ENCODE measurements at regions not wholly inside any gene's neighbourhood (a gene's known extent, or its start where the extent isn't known, plus 50 kb on each side); places are given as distances from the start of the nearest gene placed in this dataset.

- TF ChIP-seq, protein P1, sequence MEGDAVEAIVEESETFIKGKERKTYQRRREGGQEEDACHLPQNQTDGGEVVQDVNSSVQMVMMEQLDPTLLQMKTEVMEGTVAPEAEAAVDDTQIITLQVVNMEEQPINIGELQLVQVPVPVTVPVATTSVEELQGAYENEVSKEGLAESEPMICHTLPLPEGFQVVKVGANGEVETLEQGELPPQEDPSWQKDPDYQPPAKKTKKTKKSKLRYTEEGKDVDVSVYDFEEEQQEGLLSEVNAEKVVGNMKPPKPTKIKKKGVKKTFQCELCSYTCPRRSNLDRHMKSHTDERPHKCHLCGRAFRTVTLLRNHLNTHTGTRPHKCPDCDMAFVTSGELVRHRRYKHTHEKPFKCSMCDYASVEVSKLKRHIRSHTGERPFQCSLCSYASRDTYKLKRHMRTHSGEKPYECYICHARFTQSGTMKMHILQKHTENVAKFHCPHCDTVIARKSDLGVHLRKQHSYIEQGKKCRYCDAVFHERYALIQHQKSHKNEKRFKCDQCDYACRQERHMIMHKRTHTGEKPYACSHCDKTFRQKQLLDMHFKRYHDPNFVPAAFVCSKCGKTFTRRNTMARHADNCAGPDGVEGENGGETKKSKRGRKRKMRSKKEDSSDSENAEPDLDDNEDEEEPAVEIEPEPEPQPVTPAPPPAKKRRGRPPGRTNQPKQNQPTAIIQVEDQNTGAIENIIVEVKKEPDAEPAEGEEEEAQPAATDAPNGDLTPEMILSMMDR (IDR thresholded peaks at IDR 0.05) = no peak
- TF ChIP-seq POLR2A (IDR thresholded peaks at IDR 0.05) = no peak
Measured at GRCh38 chr9:90343366-90343765, 299.3 kb downstream of the DIRAS2 start.

Measured in upper lobe of left lung (tissue), 4 donors.